ENCODE measurements at regions not wholly inside any gene's neighbourhood (a gene's known extent, or its start where the extent isn't known, plus 50 kb on each side); places are given as distances from the start of the nearest gene placed in this dataset.

- H3K27me3 ChIP-seq = no peaks in the 10 kb centered on the region
- H3K4me3 ChIP-seq (ENCODE audit: low read depth, low read length) = no peak overlapping the region
- TF ChIP-seq, protein P1, sequence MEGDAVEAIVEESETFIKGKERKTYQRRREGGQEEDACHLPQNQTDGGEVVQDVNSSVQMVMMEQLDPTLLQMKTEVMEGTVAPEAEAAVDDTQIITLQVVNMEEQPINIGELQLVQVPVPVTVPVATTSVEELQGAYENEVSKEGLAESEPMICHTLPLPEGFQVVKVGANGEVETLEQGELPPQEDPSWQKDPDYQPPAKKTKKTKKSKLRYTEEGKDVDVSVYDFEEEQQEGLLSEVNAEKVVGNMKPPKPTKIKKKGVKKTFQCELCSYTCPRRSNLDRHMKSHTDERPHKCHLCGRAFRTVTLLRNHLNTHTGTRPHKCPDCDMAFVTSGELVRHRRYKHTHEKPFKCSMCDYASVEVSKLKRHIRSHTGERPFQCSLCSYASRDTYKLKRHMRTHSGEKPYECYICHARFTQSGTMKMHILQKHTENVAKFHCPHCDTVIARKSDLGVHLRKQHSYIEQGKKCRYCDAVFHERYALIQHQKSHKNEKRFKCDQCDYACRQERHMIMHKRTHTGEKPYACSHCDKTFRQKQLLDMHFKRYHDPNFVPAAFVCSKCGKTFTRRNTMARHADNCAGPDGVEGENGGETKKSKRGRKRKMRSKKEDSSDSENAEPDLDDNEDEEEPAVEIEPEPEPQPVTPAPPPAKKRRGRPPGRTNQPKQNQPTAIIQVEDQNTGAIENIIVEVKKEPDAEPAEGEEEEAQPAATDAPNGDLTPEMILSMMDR (IDR thresholded peaks at IDR 0.05; ENCODE audit: low read depth, low read length) = no peak
- H3K36me3 ChIP-seq = no peaks in the 10 kb centered on the region
- no peaks in the 10 kb centered on the region for H3K4me1 ChIP-seq
- no peak for DNase-seq
- H3K9me3 ChIP-seq = no peaks in the 10 kb centered on the region
Observed at GRCh38 chr20:10733122-10733521, 59.3 kb upstream of the JAG1 start.

- no peak for DNase-seq
- H3K4me1 ChIP-seq = no peaks in the 10 kb centered on the region
- H3K9me3 ChIP-seq = no peaks in the 10 kb centered on the region
- TF ChIP-seq, protein P1 (IDR thresholded peaks at IDR 0.05; ENCODE audit: low read depth, low read length) = no peak
- H3K27me3 ChIP-seq = peaks cover 5% of the 10 kb centered on the region; the same call in 1 of the 2 replicates
- H3K36me3 ChIP-seq = no peaks in the 10 kb centered on the region
- H3K4me3 ChIP-seq (ENCODE audit: low read depth, low read length) = no peak overlapping the region
Observed at GRCh38 chr20:10735195-10735949, 61.6 kb upstream of the JAG1 start.

DNA sequence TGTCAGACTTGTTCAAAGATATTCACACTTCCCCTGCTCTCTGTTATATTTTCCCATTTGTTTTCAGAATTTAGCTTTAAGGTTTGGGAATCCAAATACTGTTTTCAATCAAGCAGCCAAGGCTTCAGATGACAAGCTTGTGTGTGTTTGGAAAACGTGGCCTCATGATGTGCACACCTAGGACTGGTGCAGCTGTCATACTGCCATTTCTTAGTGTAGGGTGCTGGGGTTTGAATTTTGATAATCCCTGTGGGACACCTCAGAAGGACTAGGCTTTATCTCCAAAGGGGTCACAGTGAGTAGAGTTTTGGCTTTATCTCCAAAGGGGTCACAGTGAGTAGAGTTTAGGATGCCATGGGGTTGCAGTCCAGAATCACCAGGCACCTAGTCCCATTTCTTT lies 65.3 kb upstream of the JAG1 start:
- Histone ChIP-seq H3K9me3 (no peaks in the 10 kb centered on the region), H3K4me1 (no peaks in the 10 kb centered on the region), H3K36me3 (no peaks in the 10 kb centered on the region), H3K27me3 (peaks cover 5% of the 10 kb centered on the region; the same call in 1 of the 2 replicates), H3K4me3 (ENCODE audit: low read depth, low read length) (no peak overlapping the region)
- no peak for DNase-seq
- TF ChIP-seq, protein P1 (IDR thresholded peaks at IDR 0.05; ENCODE audit: low read depth, low read length) = no peak

DNA sequence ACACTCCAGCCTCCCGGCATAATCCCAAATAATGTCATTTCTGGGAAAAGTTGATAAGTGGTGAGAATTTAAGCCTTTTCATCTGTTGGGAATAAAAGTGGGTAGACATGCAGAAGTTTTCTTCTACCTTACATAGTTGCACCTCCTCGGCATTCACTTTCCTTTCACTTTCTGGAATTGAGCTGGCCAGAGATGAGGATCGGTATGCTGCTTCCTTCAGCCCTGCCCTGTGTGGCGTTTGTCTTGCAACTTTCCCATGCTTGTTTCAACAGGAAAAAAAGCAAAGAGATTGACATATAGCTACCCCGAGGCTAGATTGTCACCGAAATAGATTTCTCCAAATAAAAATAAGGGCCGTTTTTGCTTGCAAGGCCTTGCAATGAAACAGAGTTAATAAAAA lies 65.8 kb upstream of the JAG1 start:
- Histone ChIP-seq H3K9me3 (no peaks in the 10 kb centered on the region), H3K4me3 (ENCODE audit: low read depth, low read length) (no peak overlapping the region), H3K27me3 (peaks cover 5% of the 10 kb centered on the region; the same call in 1 of the 2 replicates), H3K4me1 (no peaks in the 10 kb centered on the region), H3K36me3 (no peaks in the 10 kb centered on the region)
- no peak for DNase-seq
- TF ChIP-seq, protein P1 (IDR thresholded peaks at IDR 0.05; ENCODE audit: low read depth, low read length) = no peak

- Histone ChIP-seq H3K9me3 (no peaks in the 10 kb centered on the region), H3K4me3 (ENCODE audit: low read depth, low read length) (no peak overlapping the region), H3K36me3 (no peaks in the 10 kb centered on the region), H3K27me3 (peaks cover 5% of the 10 kb centered on the region; the same call in 1 of the 2 replicates), H3K4me1 (no peaks in the 10 kb centered on the region)
- DNase-seq = no peak
- TF ChIP-seq, protein P1 (IDR thresholded peaks at IDR 0.05; ENCODE audit: low read depth, low read length) = no peak
Observed at GRCh38 chr20:10741060-10741459, 67.3 kb upstream of the JAG1 start.

DNA sequence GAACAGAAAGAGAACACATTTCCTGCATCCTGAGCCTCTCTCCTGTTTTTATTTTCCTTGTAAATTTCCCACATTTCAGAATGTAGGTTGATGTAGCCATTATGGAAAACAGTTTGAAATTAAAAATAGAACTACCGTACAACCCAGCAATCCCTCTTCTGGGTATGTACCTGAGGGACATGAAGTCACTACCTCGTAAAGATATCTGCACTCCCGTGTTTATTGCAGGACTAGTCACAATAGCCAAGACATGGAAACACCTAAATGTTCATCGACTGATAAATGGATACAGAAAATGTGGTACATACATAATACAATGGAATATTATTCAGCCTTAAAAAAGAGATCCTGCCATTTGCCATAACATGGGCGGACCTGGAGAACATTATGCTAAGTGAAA lies 72.0 kb upstream of the JAG1 start:
- Histone ChIP-seq H3K4me1 (no peaks in the 10 kb centered on the region), H3K27me3 (no peaks in the 10 kb centered on the region; the same call in 1 of the 2 replicates), H3K4me3 (ENCODE audit: low read depth, low read length) (no peak overlapping the region), H3K36me3 (no peaks in the 10 kb centered on the region), H3K9me3 (no peaks in the 10 kb centered on the region)
- TF ChIP-seq, protein P1 (IDR thresholded peaks at IDR 0.05; ENCODE audit: low read depth, low read length) = no peak
- no peak for DNase-seq
